ENCODE measurements at regions not wholly inside any gene's neighbourhood (a gene's known extent, or its start where the extent isn't known, plus 50 kb on each side); places are given as distances from the start of the nearest gene placed in this dataset.

GRCh38 chr14:38143659-38144505 is 63.8 kb upstream of the SSTR1 start:
- TF ChIP-seq CTCF (IDR thresholded peaks at IDR 0.05) (no peak), REST (IDR thresholded peaks at IDR 0.05; ENCODE audit: insufficient read depth in 1 of 2, low read depth in 2 of 2, low read length in 1 of 2) (no peak), POLR2AphosphoS5 (IDR thresholded peaks at IDR 0.05; ENCODE audit: low read depth, low read length) (no peak), SIN3A (IDR thresholded peaks at IDR 0.05; ENCODE audit: borderline replicate concordance, insufficient read depth, low read depth, low read length) (no peak)
